Caco-2 (cell line): ENCODE measurements at regions not wholly inside any gene's neighbourhood (a gene's known extent, or its start where the extent isn't known, plus 50 kb on each side); places are given as distances from the start of the nearest gene placed in this dataset.
A peak's percentile ranks its signal among the peaks of the same experiment; 100 is the strongest.

Experiments used
- BruUV-seq: library from RNA; stranded (reverse); fragments of 400-500 nt; replicated peaks from 2 replicates; lab custom pipeline; 2021; lab: Mats Ljungman, UMichigan
- CTCF ChIA-PET: fragments of 300-600 bp; sonication (Branson Sonifier 250); formaldehyde crosslinking; loops from one replicate; lab custom pipeline; 2022; ENCODE audit warnings: antibody characterized with exemption; lab: Charles Lee
- POLR2A ChIA-PET: fragments of 300-600 bp; sonication (Branson Sonifier 250); formaldehyde crosslinking; loops from one replicate; lab custom pipeline; 2022; ENCODE audit warnings: antibody characterized with exemption; lab: Charles Lee
- DNase-seq, 2 experiments: peaks; one replicate each; pipeline versions ENCODE4 v3.0.0 to v3.0.0-alpha.2; 2020 to 2022
- H3K27me3 ChIP-seq: replicated peaks from 2 replicates; pipeline ENCODE4 v1.6.0; 2011; ENCODE audit warnings: low read length; ENCODE audit not compliant: control insufficient read depth, insufficient read depth
- H3K36me3 ChIP-seq: 2 replicates; pipeline ENCODE4 v1.5.1; 2011; ENCODE audit warnings: low read length; ENCODE audit not compliant: control insufficient read depth, insufficient read depth
- H3K4me1 ChIP-seq: fragments of 250-450 bp; sonication (Bioruptor Pico); 2 replicates; pipeline ENCODE4 v1.5.1; 2020; ENCODE audit warnings: mild to moderate bottlenecking
- H3K4me3 ChIP-seq: 2 replicates; pipeline ENCODE4 v1.5.1; 2011; ENCODE audit warnings: low read depth, mild to moderate bottlenecking, control low read depth, low read length
- H3K9me3 ChIP-seq: fragments of 250-450 bp; sonication (Bioruptor Pico); 2 replicates; pipeline ENCODE4 v1.5.1; 2020; ENCODE audit warnings: mild to moderate bottlenecking, moderate library complexity
- H3K27ac Mint-ChIP-seq: one replicate; pipeline ENCODE4 v1.8.0; 2022; ENCODE audit warnings: mixed read lengths; ENCODE audit not compliant: unreplicated experiment
- H3K27me3 Mint-ChIP-seq: one replicate; pipeline ENCODE4 v1.8.0; 2022; ENCODE audit warnings: mixed read lengths; ENCODE audit not compliant: insufficient read depth, unreplicated experiment
- H3K36me3 Mint-ChIP-seq: one replicate; pipeline ENCODE4 v1.8.0; 2022; ENCODE audit warnings: mild to moderate bottlenecking, mixed read lengths; ENCODE audit not compliant: insufficient read depth, unreplicated experiment
- H3K4me1 Mint-ChIP-seq: one replicate; pipeline ENCODE4 v1.8.0; 2022; ENCODE audit warnings: low read depth, mixed read lengths; ENCODE audit not compliant: unreplicated experiment
- H3K4me3 Mint-ChIP-seq: one replicate; pipeline ENCODE4 v1.8.0; 2022; ENCODE audit warnings: mild to moderate bottlenecking, moderate library complexity, mixed read lengths; ENCODE audit not compliant: unreplicated experiment
- H3K9me3 Mint-ChIP-seq: one replicate; pipeline ENCODE4 v1.8.0; 2022; ENCODE audit warnings: mixed read lengths; ENCODE audit not compliant: unreplicated experiment
- intact Hi-C: fragments of 100-400 bp; cut with micrococcal nuclease; formaldehyde crosslinking; loops from one replicate; pipeline ENCODE4 v1.10.0; 2022; ENCODE audit not compliant: unreplicated experiment
- TF ChIP-seq, protein P1 (sequence below), 2 experiments: fragments of 200-600 bp in 1 of 2; IDR thresholded peaks; 1 replicate in 1 of 2; 2 replicates in 1 of 2; pipeline versions ENCODE4 v1.5.1 to v1.8.0; 2011 to 2022; ENCODE audit warnings: antibody characterized with exemption in 1 of 2, control low read depth in 1 of 2, inconsistent platforms in 1 of 2, low read depth in 1 of 2, low read length in 1 of 2, mild to moderate bottlenecking in 1 of 2, moderate library complexity in 1 of 2; ENCODE audit not compliant: insufficient read depth in 1 of 2, severe bottlenecking in 1 of 2, unreplicated experiment in 1 of 2

GRCh38 chr10:78300526-78300925 lies 266.9 kb downstream of the RPS24 start:
- TF ChIP-seq, protein P1, sequence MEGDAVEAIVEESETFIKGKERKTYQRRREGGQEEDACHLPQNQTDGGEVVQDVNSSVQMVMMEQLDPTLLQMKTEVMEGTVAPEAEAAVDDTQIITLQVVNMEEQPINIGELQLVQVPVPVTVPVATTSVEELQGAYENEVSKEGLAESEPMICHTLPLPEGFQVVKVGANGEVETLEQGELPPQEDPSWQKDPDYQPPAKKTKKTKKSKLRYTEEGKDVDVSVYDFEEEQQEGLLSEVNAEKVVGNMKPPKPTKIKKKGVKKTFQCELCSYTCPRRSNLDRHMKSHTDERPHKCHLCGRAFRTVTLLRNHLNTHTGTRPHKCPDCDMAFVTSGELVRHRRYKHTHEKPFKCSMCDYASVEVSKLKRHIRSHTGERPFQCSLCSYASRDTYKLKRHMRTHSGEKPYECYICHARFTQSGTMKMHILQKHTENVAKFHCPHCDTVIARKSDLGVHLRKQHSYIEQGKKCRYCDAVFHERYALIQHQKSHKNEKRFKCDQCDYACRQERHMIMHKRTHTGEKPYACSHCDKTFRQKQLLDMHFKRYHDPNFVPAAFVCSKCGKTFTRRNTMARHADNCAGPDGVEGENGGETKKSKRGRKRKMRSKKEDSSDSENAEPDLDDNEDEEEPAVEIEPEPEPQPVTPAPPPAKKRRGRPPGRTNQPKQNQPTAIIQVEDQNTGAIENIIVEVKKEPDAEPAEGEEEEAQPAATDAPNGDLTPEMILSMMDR (IDR thresholded peaks at IDR 0.05; ENCODE audit: insufficient read depth in 1 of 2, low read depth in 1 of 2, low read length in 1 of 2, severe bottlenecking in 1 of 2, unreplicated experiment in 1 of 2), result no peak
- peaks cover 10% of the 10 kb centered on the region for H3K9me3 Mint-ChIP-seq
- no peak overlapping the region for H3K4me3 Mint-ChIP-seq
- H3K36me3 ChIP-seq, result no peaks in the 10 kb centered on the region
- no peak for DNase-seq
- CTCF ChIA-PET, result no interaction called here
- peaks cover 13% of the 10 kb centered on the region for H3K4me1 Mint-ChIP-seq
- H3K4me3 ChIP-seq, result no peak overlapping the region
- intact Hi-C loops, result loop anchor here (5.0 to 10.0 kb wide), 4 partner anchors 148 to 672 kb away; no protein-coding TSS in a partner anchor
- POLR2A ChIA-PET, result no interaction called here
- H3K4me1 ChIP-seq, result peaks cover 17% of the 10 kb centered on the region
- H3K27ac Mint-ChIP-seq, result no peak overlapping the region
- BruUV-seq, result no TSS peak
- H3K27me3 ChIP-seq, result no peaks in the 10 kb centered on the region
- H3K9me3 ChIP-seq, result no peaks in the 10 kb centered on the region; the same call in none of the 2 replicates
- H3K27me3 Mint-ChIP-seq, result peaks cover 3% of the 10 kb centered on the region
- peaks cover 6% of the 10 kb centered on the region for H3K36me3 Mint-ChIP-seq

- H3K4me3 ChIP-seq, result no peak overlapping the region
- TF ChIP-seq, protein P1 (IDR thresholded peaks at IDR 0.05; ENCODE audit: insufficient read depth in 1 of 2, low read depth in 1 of 2, low read length in 1 of 2, severe bottlenecking in 1 of 2, unreplicated experiment in 1 of 2), result no peak
- CTCF ChIA-PET, result interaction anchor here (1.4 to 2.5 kb wide), 5 partner anchors 41 to 254 kb away, joined by 4 to 19 read pairs (median 9); no protein-coding TSS in a partner anchor
- peaks cover 13% of the 10 kb centered on the region for H3K4me1 Mint-ChIP-seq
- H3K9me3 ChIP-seq, result no peaks in the 10 kb centered on the region; the same call in none of the 2 replicates
- no peak for DNase-seq
- BruUV-seq, result no TSS peak
- no peaks in the 10 kb centered on the region for H3K36me3 ChIP-seq
- intact Hi-C loops, result loop anchor here (5.0 to 10.0 kb wide), 4 partner anchors 149 to 671 kb away; no protein-coding TSS in a partner anchor
- H3K27ac Mint-ChIP-seq, result no peak overlapping the region
- POLR2A ChIA-PET, result interaction anchor here (2.1 kb wide), 1 partner anchor 41 kb away, joined by 9 read pairs; no protein-coding TSS in a partner anchor
- peaks cover 10% of the 10 kb centered on the region for H3K9me3 Mint-ChIP-seq
- H3K4me1 ChIP-seq, result peaks cover 17% of the 10 kb centered on the region
- H3K36me3 Mint-ChIP-seq, result peaks cover 6% of the 10 kb centered on the region
- H3K27me3 Mint-ChIP-seq, result peaks cover 11% of the 10 kb centered on the region
- no peak overlapping the region for H3K4me3 Mint-ChIP-seq
- no peaks in the 10 kb centered on the region for H3K27me3 ChIP-seq
These were observed 267.8 kb downstream of the RPS24 start for GRCh38 chr10:78301481-78301880.

GRCh38 chr10:78301891-78302738 lies 268.5 kb downstream of the RPS24 start:
- Mint-ChIP-seq H3K9me3 (peaks cover 6% of the 10 kb centered on the region), H3K27me3 (peaks cover 15% of the 10 kb centered on the region), H3K4me3 (peak overlapping the region; percentile 95), H3K27ac (peak overlapping the region; percentile 95), H3K36me3 (peaks cover 6% of the 10 kb centered on the region), H3K4me1 (peaks cover 13% of the 10 kb centered on the region)
- BruUV-seq, result TSS peak; percentile 83
- peak; percentile 54 to 56 for DNase-seq
- POLR2A ChIA-PET, result interaction anchor here (1.0 to 2.1 kb wide), 2 partner anchors 42 to 70 kb away, joined by 4 to 9 read pairs; no protein-coding TSS in a partner anchor
- Histone ChIP-seq H3K36me3 (no peaks in the 10 kb centered on the region), H3K9me3 (no peaks in the 10 kb centered on the region; the same call in 1 of the 2 replicates), H3K27me3 (no peaks in the 10 kb centered on the region), H3K4me1 (peaks cover 17% of the 10 kb centered on the region), H3K4me3 (peak overlapping the region; percentile 69)
- TF ChIP-seq, protein P1 (IDR thresholded peaks at IDR 0.05; ENCODE audit: insufficient read depth in 1 of 2, low read depth in 1 of 2, low read length in 1 of 2, severe bottlenecking in 1 of 2, unreplicated experiment in 1 of 2), result peak in 1 of 2 experiments; percentile 53
- CTCF ChIA-PET, result interaction anchor here (0.5 to 2.5 kb wide), 9 partner anchors 42 to 304 kb away, joined by 3 to 19 read pairs (median 4); no protein-coding TSS in a partner anchor
- intact Hi-C loops, result loop anchor here (1.0 to 10.0 kb wide), 10 partner anchors 70 to 893 kb away; no protein-coding TSS in a partner anchor
